Stimulated activated naive B cell treated with anti-CD40 and anti-IgM and Interleukin-4, amounts not matched to agents 10 μg/mL and 1 μg/mL and 100 μg/mL, for 72 hours (primary cell): ENCODE measurements at regions not wholly inside any gene's neighbourhood (a gene's known extent, or its start where the extent isn't known, plus 50 kb on each side); places are given as distances from the start of the nearest gene placed in this dataset.

Source experiments
- ATAC-seq, 2 donors: fragments of 150-1000 bp; cut with Tn5 transposase; replicated peaks; 2 replicates each; pipeline ENCODE4 v1.10.0; 2021; ENCODE audit warnings: moderate library complexity in 1 of 2
- DNase-seq: peaks from one replicate; pipeline ENCODE4 v3.0.0; 2021
- H3K27ac Mint-ChIP-seq: one replicate; pipeline ENCODE4 v1.8.0; 2022; ENCODE audit warnings: mild to moderate bottlenecking, mixed read lengths
- H3K27me3 Mint-ChIP-seq, 2 donors: one replicate each; pipeline ENCODE4 v1.8.0; 2022; ENCODE audit warnings: mixed read lengths in 2 of 2
- H3K36me3 Mint-ChIP-seq, 2 donors: one replicate each; pipeline ENCODE4 v1.8.0; 2022; ENCODE audit warnings: mixed read lengths in 2 of 2, mild to moderate bottlenecking in 1 of 2
- H3K4me1 Mint-ChIP-seq, 2 donors: one replicate each; pipeline ENCODE4 v1.8.0; 2022; ENCODE audit warnings: mixed read lengths in 2 of 2, mild to moderate bottlenecking in 1 of 2
- H3K4me3 Mint-ChIP-seq, 2 donors: one replicate each; pipeline ENCODE4 v1.8.0; 2022; ENCODE audit warnings: mild to moderate bottlenecking in 2 of 2, mixed read lengths in 2 of 2, moderate library complexity in 1 of 2
- H3K9me3 Mint-ChIP-seq, 2 donors: one replicate each; pipeline ENCODE4 v1.8.0; 2022; ENCODE audit warnings: mixed read lengths in 2 of 2, mild to moderate bottlenecking in 1 of 2

DNA sequence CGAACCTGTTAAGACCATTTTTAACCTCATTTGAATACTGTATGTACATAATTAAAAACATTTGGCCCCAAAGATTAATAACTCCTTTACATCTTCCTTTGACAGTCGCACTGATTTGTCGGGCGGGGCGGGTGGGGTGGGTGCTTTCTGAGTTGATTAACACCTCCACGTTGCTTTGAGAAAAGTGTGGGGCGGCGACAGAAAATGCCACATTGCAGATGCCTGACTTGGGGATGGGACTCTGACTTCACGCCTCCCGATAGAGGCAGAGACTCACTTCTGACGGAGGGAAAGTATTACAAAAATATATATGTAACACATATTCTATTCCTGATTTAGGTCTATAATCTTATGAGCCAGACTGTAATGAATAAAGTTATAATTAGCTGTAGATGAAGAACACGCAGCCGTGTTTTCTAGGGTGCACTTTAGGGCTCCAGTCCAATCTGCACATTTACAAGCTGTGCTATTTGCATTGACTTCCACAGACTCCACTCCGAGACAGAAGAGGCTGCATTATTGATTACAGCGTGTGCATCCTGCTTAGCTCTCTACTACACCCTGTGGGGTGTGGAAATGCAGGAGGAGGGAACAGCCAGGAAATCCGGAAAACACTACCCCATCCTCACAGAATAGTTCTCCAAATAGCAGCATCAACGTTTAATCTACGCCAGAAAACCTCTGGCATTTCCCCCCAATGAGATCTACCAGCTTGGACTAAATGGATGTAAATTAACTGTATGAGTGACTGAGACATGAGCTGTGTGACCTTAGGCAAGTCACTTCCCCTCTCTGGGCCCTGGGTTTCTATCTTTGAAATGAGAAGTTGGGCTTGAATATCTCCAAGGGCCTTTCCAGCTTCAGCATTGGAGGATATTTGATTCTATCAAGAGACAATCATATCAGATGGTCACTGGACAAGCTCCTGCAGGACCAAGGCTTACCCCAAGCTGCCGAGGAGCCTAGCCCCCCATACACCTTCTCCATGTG, 308.0 kb downstream of the RRAGC start:
- Mint-ChIP-seq H3K9me3 (no peaks in the 10 kb centered on the region), H3K27ac (no peak overlapping the region), H3K4me1 (peaks cover 2 to 8% of the 10 kb centered on the region in 2 donors), H3K36me3 (no peaks in the 10 kb centered on the region), H3K27me3 (peaks cover 21 to 35% of the 10 kb centered on the region in 2 donors), H3K4me3 (no peak overlapping the region)
- no peak for DNase-seq
- ATAC-seq = no peak

DNA sequence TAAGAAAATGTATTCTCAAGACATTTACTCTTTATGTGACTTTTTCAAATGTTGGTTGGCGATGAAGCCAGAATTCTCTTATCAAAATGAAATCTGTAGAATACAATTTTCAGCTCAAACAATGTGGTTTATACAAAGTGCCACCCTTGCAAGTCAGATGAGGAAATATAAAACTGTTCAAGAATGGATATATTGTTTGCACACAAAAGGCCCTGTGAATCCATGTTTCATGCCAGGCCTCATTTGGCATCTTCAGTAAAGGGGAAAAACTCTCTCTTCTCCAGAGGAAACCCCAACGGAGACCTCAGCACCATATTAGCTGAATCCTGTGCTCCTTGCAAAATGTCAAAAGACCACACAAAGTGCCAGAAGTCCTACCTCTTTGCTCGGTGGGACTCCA, 310.4 kb downstream of the RRAGC start:
- H3K27ac Mint-ChIP-seq = no peak overlapping the region
- H3K9me3 Mint-ChIP-seq = no peaks in the 10 kb centered on the region
- H3K4me3 Mint-ChIP-seq = no peak overlapping the region
- H3K27me3 Mint-ChIP-seq = peaks cover 23 to 41% of the 10 kb centered on the region in 2 donors
- DNase-seq (no peak), ATAC-seq (no peak)
- H3K4me1 Mint-ChIP-seq = no peaks in the 10 kb centered on the region
- H3K36me3 Mint-ChIP-seq = no peaks in the 10 kb centered on the region

DNA sequence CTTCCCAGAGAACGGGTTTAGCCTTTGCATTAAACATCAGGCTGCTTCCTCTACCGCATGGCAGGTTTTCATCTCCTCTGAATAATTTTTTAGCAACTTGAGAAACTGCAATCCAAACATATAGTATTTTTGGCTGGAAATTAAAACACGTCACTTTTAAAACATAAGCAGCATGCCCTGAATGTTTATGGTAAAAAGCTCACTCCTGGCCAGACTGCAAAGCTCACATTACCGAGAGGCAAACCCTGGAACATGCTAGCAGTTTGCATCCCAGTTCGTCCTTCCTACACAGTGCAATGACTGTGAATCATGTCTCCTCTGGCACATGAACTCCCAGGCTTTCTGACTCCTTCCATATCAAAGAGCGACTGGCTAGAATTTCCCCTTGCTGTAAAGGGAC, 312.3 kb downstream of the RRAGC start:
- no peak for DNase-seq
- ATAC-seq = no peak
- Mint-ChIP-seq H3K36me3 (no peaks in the 10 kb centered on the region), H3K4me3 (no peak overlapping the region), H3K27ac (no peak overlapping the region), H3K27me3 (peaks cover 29 to 42% of the 10 kb centered on the region in 2 donors), H3K9me3 (no peaks in the 10 kb centered on the region), H3K4me1 (no peaks in the 10 kb centered on the region)

DNA sequence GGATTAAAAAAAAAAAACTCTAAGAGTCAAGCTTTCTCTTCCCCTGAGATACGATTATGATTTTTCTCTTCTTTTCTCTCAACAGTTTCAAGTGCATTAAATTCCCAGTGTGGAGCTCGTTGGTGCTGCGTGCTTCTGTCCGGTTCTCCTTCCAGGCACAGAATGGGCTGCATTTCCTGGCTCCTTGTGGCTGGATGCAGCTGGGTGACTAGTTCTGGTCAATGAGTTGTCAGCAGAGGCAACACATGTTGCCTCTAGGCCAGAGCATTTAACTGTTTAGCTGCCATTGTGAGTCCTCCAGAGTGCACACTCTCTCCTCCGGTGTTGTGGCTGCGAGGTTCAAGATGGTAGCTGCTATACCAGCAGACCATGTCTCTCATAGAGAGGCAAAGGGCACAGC, 312.9 kb downstream of the RRAGC start:
- peaks cover 32 to 42% of the 10 kb centered on the region in 2 donors for H3K27me3 Mint-ChIP-seq
- no peak overlapping the region for H3K27ac Mint-ChIP-seq
- no peaks in the 10 kb centered on the region for H3K36me3 Mint-ChIP-seq
- H3K4me3 Mint-ChIP-seq = no peak overlapping the region
- ATAC-seq (no peak), DNase-seq (no peak)
- no peaks in the 10 kb centered on the region for H3K4me1 Mint-ChIP-seq
- H3K9me3 Mint-ChIP-seq = no peaks in the 10 kb centered on the region

DNA sequence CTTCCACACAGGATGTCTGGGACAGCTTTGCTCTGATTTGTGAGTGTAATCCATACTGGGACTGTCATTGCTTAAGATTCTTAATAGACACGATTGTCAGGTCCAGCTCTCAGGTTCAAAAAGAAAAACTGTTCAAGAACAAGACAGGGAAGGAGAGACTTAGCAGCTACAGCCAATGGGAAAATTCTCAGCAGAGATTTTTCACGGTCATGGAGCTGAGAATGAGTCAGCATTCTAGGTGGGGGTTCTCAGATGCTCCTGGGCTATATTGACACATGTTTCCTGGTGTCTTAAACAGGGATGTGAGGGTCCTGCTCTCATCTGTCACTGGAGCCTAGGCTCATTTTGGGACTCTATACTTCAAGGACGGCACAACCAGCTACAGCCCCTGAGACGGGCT, 318.3 kb downstream of the RRAGC start:
- Mint-ChIP-seq H3K27me3 (peaks cover 11 to 29% of the 10 kb centered on the region in 2 donors), H3K27ac (no peak overlapping the region), H3K36me3 (no peaks in the 10 kb centered on the region), H3K9me3 (no peaks in the 10 kb centered on the region), H3K4me1 (peaks cover 4 to 6% of the 10 kb centered on the region in 2 donors), H3K4me3 (no peak overlapping the region)
- DNase-seq (no peak), ATAC-seq (no peak)

DNA sequence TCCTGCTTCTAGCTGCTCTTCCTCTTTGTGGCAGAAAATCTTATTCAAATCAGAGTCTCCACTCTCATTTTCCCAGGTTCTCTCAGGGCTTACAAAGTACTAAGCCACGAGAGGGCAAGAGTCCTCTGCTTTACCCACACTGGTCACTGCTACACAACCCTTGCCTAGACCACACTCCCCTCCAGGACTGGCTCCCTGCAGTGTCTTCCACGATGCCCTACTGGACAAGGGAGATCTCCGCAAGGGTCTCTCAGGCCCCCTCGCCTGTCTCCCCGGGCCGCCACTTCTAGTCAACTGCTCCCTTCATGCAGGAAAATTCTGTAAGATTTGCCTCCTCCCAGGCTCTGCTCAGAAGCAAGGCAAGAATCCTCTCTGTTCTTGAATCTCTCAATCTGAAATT, 319.6 kb downstream of the RRAGC start:
- H3K9me3 Mint-ChIP-seq = no peaks in the 10 kb centered on the region
- no peak overlapping the region for H3K27ac Mint-ChIP-seq
- no peak for ATAC-seq
- H3K27me3 Mint-ChIP-seq = peaks cover 10 to 29% of the 10 kb centered on the region in 2 donors
- DNase-seq = no peak
- no peak overlapping the region for H3K4me3 Mint-ChIP-seq
- H3K4me1 Mint-ChIP-seq = peaks cover 4 to 6% of the 10 kb centered on the region in 2 donors
- no peaks in the 10 kb centered on the region for H3K36me3 Mint-ChIP-seq

DNA sequence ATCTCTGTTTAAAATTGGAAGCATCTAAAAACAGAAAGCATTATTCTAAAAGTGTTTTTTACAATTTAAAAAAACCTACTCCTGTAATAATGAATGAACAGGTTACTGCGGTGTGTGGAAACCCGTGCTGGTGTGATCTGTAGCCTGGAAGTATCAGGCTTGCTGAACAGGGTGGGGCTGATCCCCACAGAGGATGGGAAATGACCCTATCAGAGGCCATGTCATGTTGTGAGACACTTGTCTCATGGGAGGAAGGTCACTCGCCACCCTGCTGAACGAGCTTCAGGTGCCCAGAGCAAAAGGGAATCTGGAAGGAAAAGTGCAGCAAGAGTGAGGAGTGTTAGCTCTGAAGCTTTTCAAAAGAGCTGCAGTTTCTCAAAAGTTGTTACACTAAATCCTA, 320.7 kb downstream of the RRAGC start:
- ATAC-seq (no peak), DNase-seq (no peak)
- Mint-ChIP-seq H3K36me3 (no peaks in the 10 kb centered on the region), H3K27me3 (peaks cover 14 to 29% of the 10 kb centered on the region in 2 donors), H3K9me3 (no peaks in the 10 kb centered on the region), H3K4me1 (peaks cover 4 to 6% of the 10 kb centered on the region in 2 donors), H3K27ac (no peak overlapping the region), H3K4me3 (no peak overlapping the region)

DNA sequence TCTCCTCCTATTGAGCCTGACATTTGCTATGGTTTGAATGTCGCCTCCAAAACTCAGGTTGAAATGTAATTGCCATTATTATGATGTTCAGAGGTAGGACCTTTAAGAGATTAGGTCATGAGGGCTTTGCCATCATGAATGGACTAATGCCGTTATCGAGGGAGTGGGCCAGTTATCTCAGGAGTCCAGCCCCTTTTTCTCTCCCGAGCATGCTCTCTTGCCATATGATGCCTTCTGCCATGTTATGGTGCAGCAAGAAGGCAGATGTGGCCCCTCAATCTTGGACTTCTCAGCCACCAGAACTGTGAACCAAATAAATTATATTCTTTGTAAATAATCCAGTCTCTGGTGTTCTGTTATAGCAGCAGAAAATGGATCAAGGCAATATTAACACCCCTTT, 323.5 kb downstream of the RRAGC start:
- Mint-ChIP-seq H3K36me3 (no peaks in the 10 kb centered on the region), H3K27me3 (peaks cover 7 to 20% of the 10 kb centered on the region in 2 donors), H3K9me3 (no peaks in the 10 kb centered on the region), H3K27ac (no peak overlapping the region), H3K4me1 (peaks cover 4 to 6% of the 10 kb centered on the region in 2 donors), H3K4me3 (no peak overlapping the region)
- DNase-seq (no peak), ATAC-seq (no peak)

DNA sequence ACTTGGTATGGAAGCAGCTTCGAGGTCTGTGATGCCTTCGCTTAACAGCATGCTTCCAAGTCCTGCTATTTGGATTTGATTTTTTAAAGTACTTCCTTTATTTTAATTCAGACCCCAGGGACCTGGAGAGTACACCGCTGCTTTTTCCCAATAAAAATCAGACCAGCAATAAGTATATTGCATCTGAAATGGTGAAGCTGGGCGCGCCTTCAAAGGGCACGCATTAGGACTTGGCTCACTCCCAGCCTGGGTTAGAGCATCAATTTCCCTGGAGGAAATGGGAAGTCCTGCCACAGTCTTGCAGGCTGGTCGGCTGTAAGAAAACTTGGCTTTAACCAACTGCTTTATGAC, 325.1 kb downstream of the RRAGC start:
- no peak overlapping the region for H3K27ac Mint-ChIP-seq
- no peaks in the 10 kb centered on the region for H3K36me3 Mint-ChIP-seq
- no peaks in the 10 kb centered on the region for H3K9me3 Mint-ChIP-seq
- ATAC-seq (no peak), DNase-seq (no peak)
- peaks cover 7 to 13% of the 10 kb centered on the region in 2 donors for H3K27me3 Mint-ChIP-seq
- H3K4me3 Mint-ChIP-seq = no peak overlapping the region
- H3K4me1 Mint-ChIP-seq = no peaks in the 10 kb centered on the region

DNA sequence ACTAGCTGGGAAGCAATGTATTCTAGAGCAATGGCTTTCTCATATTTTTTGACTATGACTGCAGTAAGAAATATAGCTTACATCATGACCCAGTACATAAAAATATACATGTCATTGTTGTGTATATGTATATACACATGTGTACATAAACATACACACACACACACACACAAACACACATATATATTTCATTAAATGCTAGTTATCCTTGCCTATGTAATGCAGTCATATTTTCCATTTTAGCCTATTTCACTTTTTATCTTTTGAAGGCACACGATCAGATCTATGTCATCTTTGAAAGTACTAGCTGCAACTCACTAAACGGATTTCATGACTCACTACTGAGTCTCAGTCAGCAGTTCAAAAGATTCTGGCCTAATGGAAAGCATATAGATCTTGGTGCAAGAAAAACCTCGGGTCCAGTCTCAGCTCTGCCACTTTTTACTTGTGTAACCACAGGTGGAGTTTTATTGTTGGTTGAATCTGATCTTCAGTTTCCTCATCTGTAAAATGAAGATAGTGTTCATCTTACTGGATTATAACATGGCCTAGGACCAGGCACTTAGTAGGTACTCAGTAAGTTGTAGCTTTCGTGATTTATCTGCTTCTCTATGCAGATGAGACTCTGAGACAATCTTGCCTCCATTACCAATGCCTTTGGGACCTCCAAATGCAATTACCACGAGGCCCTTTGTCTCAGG, 325.6 kb downstream of the RRAGC start:
- H3K4me3 Mint-ChIP-seq = no peak overlapping the region
- H3K4me1 Mint-ChIP-seq = no peaks in the 10 kb centered on the region
- H3K36me3 Mint-ChIP-seq = no peaks in the 10 kb centered on the region
- no peak for DNase-seq
- no peaks in the 10 kb centered on the region for H3K9me3 Mint-ChIP-seq
- no peak overlapping the region for H3K27ac Mint-ChIP-seq
- no peak for ATAC-seq
- peaks cover 7 to 13% of the 10 kb centered on the region in 2 donors for H3K27me3 Mint-ChIP-seq

DNA sequence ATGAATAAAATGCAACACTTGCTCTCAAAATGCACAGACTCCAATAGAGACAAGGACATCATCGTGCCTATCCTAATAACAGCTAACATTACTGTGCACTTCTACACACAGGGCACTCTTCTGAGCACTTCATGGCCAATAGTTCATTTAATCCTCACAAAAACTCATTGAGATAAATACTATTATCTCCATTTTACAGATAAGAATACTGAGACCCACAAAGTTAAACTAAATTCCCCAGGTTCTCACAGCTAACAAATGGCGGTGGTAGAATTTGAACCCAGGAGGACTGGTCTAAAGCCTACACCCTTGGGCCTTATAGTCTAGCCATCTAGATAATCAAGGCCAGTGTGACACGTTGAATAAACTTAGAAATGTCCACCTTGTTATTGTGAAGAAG, 328.6 kb downstream of the RRAGC start:
- no peak overlapping the region for H3K27ac Mint-ChIP-seq
- no peak for DNase-seq
- no peaks in the 10 kb centered on the region for H3K9me3 Mint-ChIP-seq
- H3K4me3 Mint-ChIP-seq = no peak overlapping the region
- peaks cover 9 to 13% of the 10 kb centered on the region in 2 donors for H3K4me1 Mint-ChIP-seq
- no peak for ATAC-seq
- peaks cover 0 to 9% of the 10 kb centered on the region in 2 donors for H3K27me3 Mint-ChIP-seq
- H3K36me3 Mint-ChIP-seq = no peaks in the 10 kb centered on the region

DNA sequence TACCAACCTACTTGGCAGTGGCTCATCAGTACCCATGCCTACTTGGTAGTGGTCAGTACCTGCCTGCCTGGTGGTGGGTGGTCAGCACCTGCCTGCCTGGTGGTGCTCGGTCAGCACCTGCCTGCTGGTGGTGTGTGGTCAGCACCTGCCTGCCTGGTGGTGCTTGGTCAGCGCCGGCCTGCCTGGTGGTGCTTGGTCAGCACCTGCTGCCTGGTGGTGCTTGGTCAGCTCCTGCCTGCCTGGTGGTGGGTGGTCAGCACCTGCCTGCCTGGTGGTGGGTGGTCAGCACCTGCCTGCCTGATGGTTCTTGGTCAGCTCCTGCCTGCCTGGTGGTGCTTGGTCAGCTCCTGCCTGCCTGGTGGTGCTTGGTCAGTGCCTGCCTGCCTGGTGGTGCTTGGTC, 329.6 kb downstream of the RRAGC start:
- DNase-seq (no peak), ATAC-seq (no peak)
- Mint-ChIP-seq H3K4me1 (peaks cover 9 to 13% of the 10 kb centered on the region in 2 donors), H3K27me3 (peaks cover 0 to 9% of the 10 kb centered on the region in 2 donors), H3K9me3 (no peaks in the 10 kb centered on the region), H3K27ac (no peak overlapping the region), H3K4me3 (no peak overlapping the region), H3K36me3 (no peaks in the 10 kb centered on the region)

DNA sequence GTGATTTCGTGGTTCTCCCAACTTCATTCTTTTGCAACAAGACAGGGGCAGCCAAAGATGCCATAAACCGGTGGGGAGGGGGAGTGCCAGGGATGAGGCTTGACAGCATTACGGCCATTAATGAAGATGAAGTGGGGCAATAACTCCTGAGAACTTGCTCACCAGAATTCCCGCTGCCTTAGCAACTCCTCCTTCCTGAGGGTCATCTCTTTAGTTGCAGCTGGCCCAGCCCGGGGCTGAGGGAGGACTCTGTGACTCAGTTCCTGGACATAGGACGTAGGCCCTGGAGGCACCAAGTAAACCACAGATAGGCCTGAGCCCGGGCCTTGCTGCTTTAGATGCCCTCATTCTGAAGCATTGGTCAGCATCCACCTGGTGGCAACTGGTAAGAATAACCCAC, 330.2 kb downstream of the RRAGC start:
- H3K27ac Mint-ChIP-seq = no peak overlapping the region
- no peak overlapping the region for H3K4me3 Mint-ChIP-seq

DNA sequence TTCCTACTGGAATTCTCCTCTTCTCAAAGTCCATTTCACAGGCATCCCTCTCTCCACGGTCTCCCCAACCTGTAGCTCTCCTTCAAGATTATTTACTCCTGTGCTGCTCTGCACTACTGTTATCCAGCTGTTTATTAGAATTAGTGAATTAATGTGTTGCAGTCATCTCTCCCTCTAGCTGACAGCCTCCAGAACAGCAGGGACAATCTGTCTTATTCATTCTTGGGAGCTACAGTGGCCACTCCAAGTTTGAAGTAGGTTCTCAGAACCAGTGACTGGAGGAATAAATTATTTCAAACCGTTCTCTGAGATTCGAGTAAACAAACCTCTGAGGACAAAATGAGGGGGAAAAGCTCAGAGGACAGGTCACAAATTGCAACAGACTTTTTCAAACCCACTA, 330.9 kb downstream of the RRAGC start:
- ATAC-seq (no peak), DNase-seq (no peak)
- Mint-ChIP-seq H3K4me1 (peaks cover 9 to 13% of the 10 kb centered on the region in 2 donors), H3K27ac (no peak overlapping the region), H3K4me3 (no peak overlapping the region), H3K27me3 (peaks cover 7 to 9% of the 10 kb centered on the region in 2 donors), H3K9me3 (no peaks in the 10 kb centered on the region), H3K36me3 (no peaks in the 10 kb centered on the region)

More for the DNA sequence above, 330.2 kb downstream of the RRAGC start:
- DNase-seq = no peak
- no peak for ATAC-seq
- Mint-ChIP-seq H3K9me3 (no peaks in the 10 kb centered on the region), H3K36me3 (no peaks in the 10 kb centered on the region), H3K4me1 (peaks cover 9 to 13% of the 10 kb centered on the region in 2 donors), H3K27me3 (peaks cover 3 to 5% of the 10 kb centered on the region in 2 donors)
